ENCODE measurements at regions not wholly inside any gene's neighbourhood (a gene's known extent, or its start where the extent isn't known, plus 50 kb on each side); places are given as distances from the start of the nearest gene placed in this dataset.
A peak's percentile ranks its signal among the peaks of the same experiment; 100 is the strongest.
"Not testable (repeated sequence)": the region's sequence is repeated elsewhere in the genome, so short reads cannot be mapped to it uniquely, and the experiment has no call there.

DNA sequence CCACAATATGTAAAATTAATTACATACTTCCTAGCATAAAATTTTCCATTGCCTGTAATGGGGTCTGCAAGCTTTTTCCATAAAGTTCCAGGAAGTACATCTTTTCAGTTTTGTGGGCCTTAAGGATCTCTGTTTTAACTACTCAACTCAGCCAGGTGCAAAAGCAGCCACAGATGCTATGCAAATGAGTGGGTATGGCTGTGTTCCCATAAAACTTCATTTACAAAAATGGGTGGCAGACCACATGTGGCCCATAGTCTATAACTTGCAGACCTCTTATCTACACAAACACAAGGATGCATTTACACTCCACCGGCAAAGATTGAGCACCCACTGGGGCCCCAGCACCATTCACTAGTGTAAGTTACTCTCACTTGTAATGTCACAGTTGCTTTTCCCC, 123.1 kb downstream of the ARHGAP11B start:
- DNase-seq (ENCODE audit: low read depth); H3K4me3 ChIP-seq (ENCODE audit: low read depth, low read length): not testable (repeated sequence)

DNA sequence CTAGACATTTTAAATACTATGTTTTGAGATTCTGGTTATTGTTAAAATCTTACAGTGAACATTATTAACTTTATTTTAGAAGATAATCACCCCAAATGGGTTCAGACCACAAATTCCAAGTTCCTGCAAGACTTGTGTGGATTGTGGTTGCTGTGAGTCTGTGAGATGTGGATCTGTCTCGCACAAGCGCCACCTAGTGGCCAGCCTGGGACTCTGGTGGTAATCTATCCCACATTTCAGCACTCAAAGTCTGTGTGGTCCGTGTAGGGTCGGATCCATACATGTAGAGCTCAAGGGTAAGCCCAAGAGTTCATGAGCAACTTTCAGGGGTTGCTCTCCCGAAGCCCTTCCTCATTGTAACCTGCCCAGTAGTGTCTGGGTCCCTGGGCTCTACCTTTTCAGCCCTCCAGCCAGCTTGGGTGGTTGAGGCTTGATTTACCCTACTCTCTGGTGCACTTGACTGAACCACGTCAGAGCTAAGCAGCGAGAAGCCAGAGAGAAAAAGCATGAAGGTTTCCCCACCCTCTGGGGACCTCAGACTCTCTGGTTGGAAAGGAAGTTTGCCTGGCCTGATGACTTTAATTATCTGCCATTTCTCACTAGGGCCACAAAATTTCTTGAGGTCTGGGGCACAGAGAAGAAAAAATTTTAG, 129.2 kb downstream of the ARHGAP11B start:
- TF ChIP-seq, protein P1, sequence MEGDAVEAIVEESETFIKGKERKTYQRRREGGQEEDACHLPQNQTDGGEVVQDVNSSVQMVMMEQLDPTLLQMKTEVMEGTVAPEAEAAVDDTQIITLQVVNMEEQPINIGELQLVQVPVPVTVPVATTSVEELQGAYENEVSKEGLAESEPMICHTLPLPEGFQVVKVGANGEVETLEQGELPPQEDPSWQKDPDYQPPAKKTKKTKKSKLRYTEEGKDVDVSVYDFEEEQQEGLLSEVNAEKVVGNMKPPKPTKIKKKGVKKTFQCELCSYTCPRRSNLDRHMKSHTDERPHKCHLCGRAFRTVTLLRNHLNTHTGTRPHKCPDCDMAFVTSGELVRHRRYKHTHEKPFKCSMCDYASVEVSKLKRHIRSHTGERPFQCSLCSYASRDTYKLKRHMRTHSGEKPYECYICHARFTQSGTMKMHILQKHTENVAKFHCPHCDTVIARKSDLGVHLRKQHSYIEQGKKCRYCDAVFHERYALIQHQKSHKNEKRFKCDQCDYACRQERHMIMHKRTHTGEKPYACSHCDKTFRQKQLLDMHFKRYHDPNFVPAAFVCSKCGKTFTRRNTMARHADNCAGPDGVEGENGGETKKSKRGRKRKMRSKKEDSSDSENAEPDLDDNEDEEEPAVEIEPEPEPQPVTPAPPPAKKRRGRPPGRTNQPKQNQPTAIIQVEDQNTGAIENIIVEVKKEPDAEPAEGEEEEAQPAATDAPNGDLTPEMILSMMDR (IDR thresholded peaks at IDR 0.05; ENCODE audit: low read depth, low read length), result peak; percentile 23
- DNase-seq (ENCODE audit: low read depth), result not testable (repeated sequence)

DNA sequence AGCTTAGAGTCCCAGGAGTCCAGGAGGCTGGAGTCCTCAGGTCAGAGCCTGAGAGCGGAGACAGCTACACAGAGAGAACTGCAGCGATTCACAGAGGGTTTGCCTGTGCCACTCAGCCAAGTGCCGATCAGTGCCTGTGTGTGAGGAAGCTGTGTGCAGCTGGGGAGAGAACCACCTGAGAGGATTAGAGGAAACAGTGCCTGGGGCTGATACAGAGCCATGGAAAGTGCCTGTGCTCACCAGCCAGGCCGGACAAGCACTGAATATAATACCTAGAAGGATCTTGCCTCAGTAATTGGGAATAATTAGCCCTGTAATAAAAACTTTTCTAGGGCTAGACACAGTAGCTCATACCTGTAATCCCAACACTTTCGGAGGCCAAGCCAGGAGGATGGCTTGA, 134.7 kb downstream of the ARHGAP11B start:
- H3K4me3 ChIP-seq (ENCODE audit: low read depth, low read length), result not testable (repeated sequence)

More for the DNA sequence above, 129.2 kb downstream of the ARHGAP11B start:
- H3K4me3 ChIP-seq (ENCODE audit: low read depth, low read length), result not testable (repeated sequence)

DNA sequence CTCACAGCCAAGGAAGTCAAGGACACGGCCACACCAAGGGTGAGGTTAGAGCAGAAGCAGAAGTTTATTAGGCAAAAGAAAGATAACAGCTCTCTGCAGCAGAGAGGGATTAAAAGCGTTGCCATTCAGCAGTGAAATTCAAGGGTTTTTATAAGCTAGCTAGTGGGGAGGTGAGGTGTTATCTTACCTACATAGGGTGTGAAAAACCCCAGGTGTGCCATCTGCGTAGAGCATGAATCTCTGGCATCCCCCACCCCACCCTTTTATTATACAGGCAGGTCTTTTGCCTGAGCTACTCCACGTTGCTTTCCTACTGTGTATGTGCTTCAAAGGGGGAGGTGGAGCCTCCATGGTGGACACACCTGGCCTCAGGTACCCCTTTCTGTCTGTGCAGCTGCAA, 135.4 kb downstream of the ARHGAP11B start:
- H3K4me3 ChIP-seq (ENCODE audit: low read depth, low read length); DNase-seq (ENCODE audit: low read depth): not testable (repeated sequence)

More for the DNA sequence above, 134.7 kb downstream of the ARHGAP11B start:
- not testable (repeated sequence) for DNase-seq (ENCODE audit: low read depth)

DNA sequence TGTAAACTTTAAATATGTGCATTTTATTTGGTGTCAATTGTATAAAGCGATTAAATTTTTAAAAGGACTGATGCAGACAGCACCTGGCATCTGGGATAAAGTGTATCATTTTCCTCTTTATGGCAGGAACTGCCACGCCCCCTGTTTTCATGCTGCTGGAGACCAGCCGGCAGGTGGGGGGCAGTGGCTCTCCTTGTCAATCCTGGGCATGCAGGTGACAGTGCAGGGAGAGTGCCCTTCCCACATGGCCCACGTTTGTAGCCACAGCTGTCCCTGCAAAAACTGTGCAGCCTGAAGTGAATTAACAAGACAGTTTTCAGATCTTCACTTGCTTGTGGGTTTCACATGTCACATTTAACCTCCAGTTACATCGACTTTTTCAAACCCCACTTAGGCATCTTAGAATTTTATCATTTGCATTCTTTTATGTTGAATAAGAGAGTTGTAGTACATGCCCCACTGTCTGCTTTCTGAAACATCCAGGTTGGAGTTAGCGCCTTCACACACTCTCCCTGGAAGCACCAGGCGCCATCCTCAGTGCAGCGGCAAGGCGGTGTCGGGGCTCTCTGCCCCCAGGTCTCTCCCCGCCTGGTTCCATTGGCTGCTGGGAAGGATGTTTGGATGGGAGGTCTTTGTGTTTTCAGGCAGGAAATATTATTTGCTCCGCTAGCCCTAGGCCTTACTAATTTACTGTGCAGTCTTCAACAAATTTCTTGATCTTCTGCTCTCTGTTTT, 134.2 kb upstream of the FAN1 start:
- H3K4me3 ChIP-seq (ENCODE audit: low read depth, low read length); DNase-seq (ENCODE audit: low read depth): not testable (repeated sequence)

DNA sequence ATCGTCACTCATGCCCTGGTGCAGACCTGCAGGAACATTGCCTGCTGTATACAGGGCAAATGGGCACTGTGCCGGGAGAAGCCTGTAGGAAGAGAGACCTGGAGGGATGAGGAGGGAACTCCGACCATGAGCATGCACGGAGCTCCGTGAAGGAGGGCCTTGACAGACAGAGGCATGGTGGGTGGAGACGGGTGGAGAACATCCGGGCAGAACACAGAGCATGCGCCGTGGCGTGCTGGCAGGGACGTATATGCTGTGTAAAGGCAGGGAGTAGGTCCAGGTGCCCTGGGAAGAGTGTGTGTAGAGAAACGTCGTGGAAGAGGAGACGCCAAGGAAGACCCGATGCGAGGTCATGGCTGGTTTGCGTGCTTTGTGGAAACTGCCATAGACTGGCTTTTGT, 133.0 kb upstream of the FAN1 start:
- TF ChIP-seq MYC (IDR thresholded peaks at IDR 0.05; ENCODE audit: low read depth, low read length), result no peak
- TF ChIP-seq POLR2A (IDR thresholded peaks at IDR 0.05; ENCODE audit: extremely low read depth, insufficient read length), result no peak
- TF ChIP-seq, protein P2, sequence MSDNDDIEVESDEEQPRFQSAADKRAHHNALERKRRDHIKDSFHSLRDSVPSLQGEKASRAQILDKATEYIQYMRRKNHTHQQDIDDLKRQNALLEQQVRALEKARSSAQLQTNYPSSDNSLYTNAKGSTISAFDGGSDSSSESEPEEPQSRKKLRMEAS (IDR thresholded peaks at IDR 0.05; ENCODE audit: low read depth, low read length), result no peak
- TF ChIP-seq, protein P1 (IDR thresholded peaks at IDR 0.05; ENCODE audit: low read depth, low read length), result no peak
- H3K4me3 ChIP-seq (ENCODE audit: low read depth, low read length), result no peak overlapping the region
- DNase-seq (ENCODE audit: low read depth), result no peak

DNA sequence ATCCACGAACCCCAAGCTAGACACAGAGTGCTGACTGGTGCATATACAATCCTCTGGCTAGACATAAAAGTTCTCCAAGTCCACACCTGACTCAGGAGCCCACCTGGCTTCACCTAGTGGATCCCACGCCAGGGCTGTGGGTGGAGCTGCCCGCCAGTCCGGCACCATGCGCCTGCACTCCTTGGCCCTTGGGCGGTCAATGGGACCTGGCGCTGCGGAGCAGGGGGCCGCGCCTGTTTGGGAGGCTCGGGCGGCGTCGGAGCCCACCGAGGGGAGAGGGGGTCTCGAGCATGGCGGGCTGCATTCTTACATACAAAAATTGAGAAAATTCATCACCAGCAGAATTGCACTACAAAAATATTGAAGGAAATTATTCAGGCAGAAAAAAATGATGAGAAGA, 120.7 kb upstream of the FAN1 start:
- H3K4me3 ChIP-seq (ENCODE audit: low read depth, low read length), result no peak overlapping the region
- TF ChIP-seq MYC (IDR thresholded peaks at IDR 0.05; ENCODE audit: low read depth, low read length) (no peak), POLR2A (IDR thresholded peaks at IDR 0.05; ENCODE audit: extremely low read depth, insufficient read length) (no peak)
- TF ChIP-seq, protein P1 (IDR thresholded peaks at IDR 0.05; ENCODE audit: low read depth, low read length), result no peak
- DNase-seq (ENCODE audit: low read depth), result no peak

DNA sequence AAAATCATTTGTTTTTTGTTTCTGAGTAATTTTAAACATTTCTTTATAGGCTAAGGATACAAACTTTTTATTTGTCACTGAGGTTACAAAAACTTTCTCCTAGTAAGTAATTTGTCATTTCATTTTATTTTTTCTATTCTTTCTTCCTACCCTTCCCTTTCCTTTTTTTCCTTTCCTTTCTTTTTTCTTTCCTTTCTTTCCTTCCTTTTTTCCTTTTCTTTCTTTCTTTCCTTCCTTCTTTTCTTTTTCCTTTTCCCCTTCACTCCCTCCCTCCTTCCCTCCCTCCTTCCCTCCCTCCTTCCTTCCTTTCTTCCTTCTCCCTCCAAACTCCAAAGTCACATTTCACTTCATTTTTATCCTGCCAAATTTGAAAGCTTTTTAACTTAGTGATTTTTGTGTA, 115.1 kb upstream of the FAN1 start:
- H3K4me3 ChIP-seq (ENCODE audit: low read depth, low read length), result no peak overlapping the region
- TF ChIP-seq, protein P2 (IDR thresholded peaks at IDR 0.05; ENCODE audit: low read depth, low read length), result no peak
- TF ChIP-seq, protein P1 (IDR thresholded peaks at IDR 0.05; ENCODE audit: low read depth, low read length), result no peak
- TF ChIP-seq POLR2A (IDR thresholded peaks at IDR 0.05; ENCODE audit: extremely low read depth, insufficient read length) (no peak), MYC (IDR thresholded peaks at IDR 0.05; ENCODE audit: low read depth, low read length) (no peak)
- no peak for DNase-seq (ENCODE audit: low read depth)

Data from NB4 (cell line).